Astrocyte of the cerebellum (primary cell): ENCODE measurements at regions not wholly inside any gene's neighbourhood (a gene's known extent, or its start where the extent isn't known, plus 50 kb on each side); places are given as distances from the start of the nearest gene placed in this dataset.
A peak's percentile ranks its signal among the peaks of the same experiment; 100 is the strongest.
"Not testable (repeated sequence)": the region's sequence is repeated elsewhere in the genome, so short reads cannot be mapped to it uniquely, and the experiment has no call there.

Experiments used
- DNase-seq: peaks from one replicate; pipeline ENCODE4 v3.0.0-alpha.2; 2011; ENCODE audit warnings: low read depth
- H3K4me3 ChIP-seq: 2 replicates; pipeline ENCODE4 v1.5.1; 2011; ENCODE audit warnings: mild to moderate bottlenecking, low read depth, low read length, moderate library complexity
- in situ Hi-C: cut with HindIII; loops from 2 replicates; pipeline ENCODE4 v1.10.0; 2017; ENCODE audit warnings: low sequenced_read_pairs
- TF ChIP-seq, protein P1 (sequence below): IDR thresholded peaks from 2 replicates; pipeline ENCODE4 v1.5.1; 2012; ENCODE audit warnings: low read length, low read depth, moderate library complexity, mild to moderate bottlenecking; ENCODE audit errors: missing control alignments

DNA sequence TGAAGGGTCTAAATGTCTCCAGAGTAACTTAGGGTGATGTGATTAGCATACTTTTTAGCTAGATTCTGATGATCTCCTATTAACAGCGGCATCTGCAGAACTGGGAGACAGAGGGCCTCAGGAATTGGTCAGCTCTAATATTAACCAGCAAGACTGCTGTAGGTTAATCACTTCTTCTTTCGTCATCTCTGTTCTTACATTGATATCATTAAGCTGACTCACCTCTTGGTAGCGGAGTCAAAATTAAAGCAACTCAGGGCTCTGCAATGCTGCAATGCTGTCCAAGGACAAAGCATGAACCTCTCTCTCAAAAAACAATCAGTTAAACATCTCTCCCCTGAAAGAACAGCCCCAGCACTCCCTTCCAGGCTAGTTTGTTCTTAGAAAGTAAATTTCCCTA lies 57.5 kb upstream of the TRA2B start:
- H3K4me3 ChIP-seq = no peak overlapping the region
- TF ChIP-seq, protein P1, sequence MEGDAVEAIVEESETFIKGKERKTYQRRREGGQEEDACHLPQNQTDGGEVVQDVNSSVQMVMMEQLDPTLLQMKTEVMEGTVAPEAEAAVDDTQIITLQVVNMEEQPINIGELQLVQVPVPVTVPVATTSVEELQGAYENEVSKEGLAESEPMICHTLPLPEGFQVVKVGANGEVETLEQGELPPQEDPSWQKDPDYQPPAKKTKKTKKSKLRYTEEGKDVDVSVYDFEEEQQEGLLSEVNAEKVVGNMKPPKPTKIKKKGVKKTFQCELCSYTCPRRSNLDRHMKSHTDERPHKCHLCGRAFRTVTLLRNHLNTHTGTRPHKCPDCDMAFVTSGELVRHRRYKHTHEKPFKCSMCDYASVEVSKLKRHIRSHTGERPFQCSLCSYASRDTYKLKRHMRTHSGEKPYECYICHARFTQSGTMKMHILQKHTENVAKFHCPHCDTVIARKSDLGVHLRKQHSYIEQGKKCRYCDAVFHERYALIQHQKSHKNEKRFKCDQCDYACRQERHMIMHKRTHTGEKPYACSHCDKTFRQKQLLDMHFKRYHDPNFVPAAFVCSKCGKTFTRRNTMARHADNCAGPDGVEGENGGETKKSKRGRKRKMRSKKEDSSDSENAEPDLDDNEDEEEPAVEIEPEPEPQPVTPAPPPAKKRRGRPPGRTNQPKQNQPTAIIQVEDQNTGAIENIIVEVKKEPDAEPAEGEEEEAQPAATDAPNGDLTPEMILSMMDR = no peak
- DNase-seq = peak; percentile 13
- in situ Hi-C loops = loop anchor here (10.0 to 25.0 kb wide), 2 partner anchors 249 to 542 kb away; partner anchors contain the start of gene CRYGS

DNA sequence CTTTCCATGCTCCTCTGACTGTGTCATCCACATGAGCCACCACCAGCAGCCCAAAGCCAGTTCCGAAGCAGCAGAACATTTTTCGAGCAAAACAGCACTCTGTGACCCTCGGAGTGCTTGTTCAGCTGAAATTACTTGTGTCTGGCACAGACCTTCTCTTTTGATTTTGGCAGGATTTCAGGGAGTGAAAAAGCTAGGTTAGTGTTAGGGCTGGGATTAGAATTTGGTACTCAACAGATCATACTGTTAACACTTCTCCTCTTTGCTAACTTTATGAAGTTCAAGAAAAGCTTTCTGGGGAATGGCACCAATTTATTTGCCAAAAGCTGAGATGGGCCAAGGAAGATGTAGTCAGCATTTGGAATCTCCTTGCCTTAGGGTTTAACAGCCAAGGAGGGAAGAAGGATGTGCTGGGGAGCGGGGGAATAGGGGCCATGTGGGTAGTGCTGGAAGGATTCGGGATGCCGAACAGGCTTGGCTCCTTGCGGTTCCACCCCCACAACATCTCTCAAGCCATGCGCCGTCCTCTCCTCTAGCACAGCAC lies 55.1 kb upstream of the TRA2B start:
- no peak for DNase-seq
- in situ Hi-C loops = loop anchor here (10.0 to 25.0 kb wide), 2 partner anchors 252 to 544 kb away; partner anchors contain the start of gene CRYGS
- TF ChIP-seq, protein P1 = no peak
- no peak overlapping the region for H3K4me3 ChIP-seq

DNA sequence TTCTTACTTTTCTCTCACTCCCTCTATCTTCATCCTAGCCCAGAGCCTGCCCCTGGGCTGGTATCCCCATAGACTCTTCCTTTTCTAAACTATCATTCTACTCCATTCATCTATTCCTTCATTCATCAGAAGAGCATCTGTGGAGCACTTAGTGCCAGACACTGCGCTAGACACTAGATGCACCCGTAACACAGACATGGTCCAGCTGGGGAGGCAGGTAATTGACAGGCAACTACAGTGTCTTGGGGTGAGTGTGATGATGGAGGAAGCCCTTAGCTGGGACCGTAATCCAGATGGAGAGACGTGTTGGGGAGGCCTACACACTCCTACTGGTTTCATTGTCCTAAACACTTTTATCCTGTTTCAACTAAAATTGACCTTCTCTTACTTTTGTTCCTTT lies 53.2 kb upstream of the TRA2B start:
- H3K4me3 ChIP-seq, DNase-seq: not testable (repeated sequence)
- in situ Hi-C loops = loop anchor here (10.0 to 25.0 kb wide), 2 partner anchors 254 to 546 kb away; partner anchors contain the start of gene CRYGS

DNA sequence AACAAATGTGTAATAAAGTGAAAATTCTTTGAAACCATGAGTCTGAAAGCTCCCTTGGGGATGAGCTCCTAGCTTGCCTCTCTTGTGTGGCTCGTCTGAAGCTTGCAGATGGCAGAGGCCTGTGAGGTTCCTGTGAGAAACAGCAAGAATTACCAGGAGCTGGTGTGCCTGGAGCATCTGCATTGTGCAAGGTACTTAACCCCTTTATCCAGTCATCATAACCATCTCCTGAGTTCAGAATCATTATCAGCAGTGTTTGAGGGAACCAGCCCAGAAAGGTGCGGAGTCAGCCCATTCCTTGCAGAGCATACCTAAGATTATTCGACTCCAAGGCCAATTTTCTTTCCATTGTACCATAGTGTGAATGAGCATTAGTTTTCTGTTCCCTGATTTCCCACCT lies 51.7 kb upstream of the TRA2B start:
- TF ChIP-seq, protein P1 = no peak
- in situ Hi-C loops = loop anchor here (25.0 kb wide), 1 partner anchor 548 kb away; the partner anchor contains the start of gene CRYGS

DNA sequence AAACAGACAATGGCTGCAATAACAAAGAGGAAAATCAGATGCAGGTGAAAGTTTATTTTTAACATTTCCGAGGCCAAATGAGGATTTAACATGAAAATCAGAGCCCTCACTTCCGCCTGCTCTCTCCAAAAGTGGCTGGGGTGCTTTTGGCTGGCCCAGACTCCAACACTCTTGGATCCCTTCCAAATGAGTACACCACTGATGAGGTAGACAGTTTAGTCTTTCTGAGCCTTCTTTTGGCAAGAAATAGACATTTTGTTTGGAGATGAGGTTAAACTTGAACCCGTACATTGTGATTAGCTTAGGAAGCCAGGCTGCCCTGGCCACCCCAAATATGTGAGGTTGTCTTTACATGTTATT lies 51.0 kb upstream of the TRA2B start:
- in situ Hi-C loops = loop anchor here (25.0 kb wide), 1 partner anchor 549 kb away; the partner anchor contains the start of gene CRYGS
- TF ChIP-seq, protein P1 = no peak

More for the DNA sequence above, 51.7 kb upstream of the TRA2B start:
- DNase-seq = no peak
- H3K4me3 ChIP-seq = no peak overlapping the region

DNA sequence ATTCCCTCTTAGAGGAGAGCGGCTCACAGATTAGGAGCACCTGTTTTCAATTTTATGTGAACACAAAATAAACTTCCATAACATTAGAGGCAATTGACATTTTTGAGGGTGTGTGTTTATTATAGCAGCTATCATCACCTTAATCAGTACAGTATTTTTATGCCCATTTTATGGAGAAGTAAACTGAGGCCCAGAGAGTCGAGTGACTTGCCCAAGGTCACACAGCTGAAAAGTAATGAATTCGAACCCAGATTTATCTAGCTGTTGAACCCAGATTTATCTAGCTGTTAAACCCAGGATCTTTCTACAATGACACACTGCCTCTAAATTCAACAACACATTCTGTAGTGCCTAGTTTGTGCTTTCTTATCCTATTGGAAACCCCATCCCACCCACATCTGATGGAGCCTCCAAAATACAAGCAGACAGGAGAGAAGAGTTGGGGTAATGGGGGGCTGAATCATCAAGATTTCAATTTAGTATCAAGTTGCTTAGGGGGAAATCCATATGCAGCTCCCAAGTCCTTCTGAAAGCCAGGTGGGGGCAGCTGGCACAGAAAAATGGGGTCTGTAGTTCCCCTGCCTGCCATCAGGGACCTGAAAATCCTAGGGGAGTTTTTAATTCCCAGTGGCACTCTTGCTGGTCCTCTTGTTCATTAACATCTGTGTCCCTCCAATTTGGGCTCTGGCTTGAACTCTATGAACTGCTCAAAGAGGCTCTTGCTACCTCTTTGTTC lies 50.4 kb upstream of the TRA2B start:
- no peak for DNase-seq
- no peak overlapping the region for H3K4me3 ChIP-seq
- TF ChIP-seq, protein P1 = peak; percentile 17
- in situ Hi-C loops = loop anchor here (25.0 kb wide), 1 partner anchor 549 kb away; the partner anchor contains the start of gene CRYGS

More for the DNA sequence above, 51.0 kb upstream of the TRA2B start:
- H3K4me3 ChIP-seq = no peak overlapping the region
- no peak for DNase-seq
